Neural cell (in vitro differentiated cells): ENCODE measurements at regions not wholly inside any gene's neighbourhood (a gene's known extent, or its start where the extent isn't known, plus 50 kb on each side); places are given as distances from the start of the nearest gene placed in this dataset.

Experiments
- H2AFZ ChIP-seq: fragments of 200-600, 300-800 bp; sonication (generic), shearing (Covaris generic); 2 replicates; pipeline ENCODE4 v1.6.0; 2014; ENCODE audit warnings: low read depth, mild to moderate bottlenecking, antibody characterized with exemption, low read length, moderate library complexity
- H3F3A ChIP-seq: fragments of 200-600 bp; shearing (Covaris generic); 2 replicates; pipeline ENCODE4 v1.6.1; 2016; ENCODE audit warnings: mild to moderate bottlenecking, moderate library complexity, mixed read lengths, antibody characterized with exemption, low read length; ENCODE audit not compliant: insufficient read depth, poor library complexity, severe bottlenecking
- H3K27ac ChIP-seq: fragments of 200-600, 300-800 bp; sonication (generic), shearing (Covaris generic); 2 replicates; pipeline ENCODE4 v1.5.1; 2014; ENCODE audit warnings: mild to moderate bottlenecking, low read length, moderate library complexity
- H3K27me3 ChIP-seq: fragments of 300-800, 200-600 bp; sonication (generic), shearing (Covaris generic); 2 replicates; pipeline ENCODE4 v1.6.0; 2014; ENCODE audit warnings: mild to moderate bottlenecking, low read depth, low read length, moderate library complexity; ENCODE audit not compliant: insufficient read depth
- H3K36me3 ChIP-seq: fragments of 300-800, 200-600 bp; sonication (generic), shearing (Covaris generic); 2 replicates; pipeline ENCODE4 v1.5.1; 2014; ENCODE audit warnings: mild to moderate bottlenecking, antibody characterized with exemption, low read length, moderate library complexity; ENCODE audit not compliant: insufficient read depth
- H3K4me2 ChIP-seq: fragments of 300-800, 200-600 bp; sonication (generic), shearing (Covaris generic); 2 replicates; pipeline ENCODE4 v1.6.0; 2014; ENCODE audit warnings: mild to moderate bottlenecking, low read length
- H3K4me3 ChIP-seq: fragments of 300-800, 200-600 bp; sonication (generic), shearing (Covaris generic); 2 replicates; pipeline ENCODE4 v1.5.1; 2014; ENCODE audit warnings: mild to moderate bottlenecking, low read length, moderate library complexity
- H3K79me2 ChIP-seq: fragments of 200-600 bp; shearing (Covaris generic); replicated peaks from 2 replicates; pipeline ENCODE4 v1.6.0; 2014; ENCODE audit warnings: mild to moderate bottlenecking, low read length, moderate library complexity; ENCODE audit not compliant: insufficient read depth
- H3K9ac ChIP-seq: fragments of 300-800, 200-600 bp; sonication (generic), shearing (Covaris generic); 2 replicates; pipeline ENCODE4 v1.6.1; 2016; ENCODE audit warnings: mild to moderate bottlenecking, low read length, mixed read lengths
- H3K9me2 ChIP-seq: fragments of 200-600 bp; shearing (Covaris generic); 2 replicates; pipeline ENCODE4 v1.6.1; 2016; ENCODE audit warnings: mild to moderate bottlenecking, low read length, mixed read lengths; ENCODE audit not compliant: insufficient read depth
- H3K9me3 ChIP-seq: fragments of 200-600, 300-800 bp; sonication (generic), shearing (Covaris generic); 2 replicates; pipeline ENCODE4 v1.6.1; 2016; ENCODE audit warnings: mild to moderate bottlenecking, mixed run types, low read length, moderate library complexity, mixed read lengths
- H4K20me1 ChIP-seq: fragments of 200-600 bp; shearing (Covaris generic); 2 replicates; pipeline ENCODE4 v1.6.1; 2016; ENCODE audit warnings: mild to moderate bottlenecking, mixed run types; ENCODE audit not compliant: insufficient read depth
- CTCF ChIP-seq: fragments of 450-650 bp; IDR thresholded peaks from 2 replicates; pipeline ENCODE4 v1.5.1; 2014; ENCODE audit warnings: antibody characterized with exemption, mild to moderate bottlenecking, moderate library complexity; ENCODE audit not compliant: poor library complexity, severe bottlenecking
- EP300 ChIP-seq: fragments of 450-650 bp; conservative IDR thresholded peaks from 2 replicates; pipeline ENCODE4 v1.6.1; 2014; ENCODE audit warnings: antibody characterized with exemption, mild to moderate bottlenecking, moderate library complexity; ENCODE audit not compliant: poor library complexity, severe bottlenecking
- EZH2 ChIP-seq: fragments of 200-600, 300-800 bp; shearing (Covaris generic), sonication (generic); IDR thresholded peaks from 2 replicates; pipeline ENCODE4 v1.6.1; 2014; ENCODE audit warnings: antibody characterized with exemption, low read length, borderline replicate concordance, mild to moderate bottlenecking; ENCODE audit not compliant: insufficient read depth, poor library complexity, severe bottlenecking
- MXI1 ChIP-seq: fragments of 450-650 bp; conservative IDR thresholded peaks from 2 replicates; pipeline ENCODE4 v1.6.1; 2014; ENCODE audit warnings: antibody characterized with exemption, mild to moderate bottlenecking; ENCODE audit not compliant: poor library complexity, severe bottlenecking
- POLR2AphosphoS5 ChIP-seq: IDR thresholded peaks from 2 replicates; pipeline ENCODE4 v1.6.1; 2012
- RAD21 ChIP-seq: fragments of 450-650 bp; conservative IDR thresholded peaks from 2 replicates; pipeline ENCODE4 v1.6.1; 2014; ENCODE audit warnings: antibody characterized with exemption, mild to moderate bottlenecking, moderate library complexity
- REST ChIP-seq: IDR thresholded peaks from 2 replicates; pipeline ENCODE4 v1.6.1; 2012; ENCODE audit warnings: borderline replicate concordance
- SMC3 ChIP-seq: fragments of 450-650 bp; conservative IDR thresholded peaks from 2 replicates; pipeline ENCODE4 v1.6.1; 2014; ENCODE audit warnings: antibody characterized with exemption, mild to moderate bottlenecking, moderate library complexity; ENCODE audit not compliant: poor library complexity
- TAF1 ChIP-seq: IDR thresholded peaks from 2 replicates; pipeline ENCODE4 v1.6.1; 2012; ENCODE audit warnings: low read depth

GRCh38 chr20:1786486-1786885 lies 108.7 kb upstream of the SIRPA start:
- no peaks in the 10 kb centered on the region for H3F3A ChIP-seq
- H2AFZ ChIP-seq = no peak overlapping the region
- H3K9ac ChIP-seq = no peak overlapping the region
- H3K27ac ChIP-seq = no peak overlapping the region
- H3K9me2 ChIP-seq = no peaks in the 10 kb centered on the region
- TF ChIP-seq SMC3 = no peak
- no peak for TF ChIP-seq CTCF
- no peaks in the 10 kb centered on the region for H4K20me1 ChIP-seq
- no peaks in the 10 kb centered on the region for H3K27me3 ChIP-seq
- H3K9me3 ChIP-seq = no peaks in the 10 kb centered on the region
- no peaks in the 10 kb centered on the region for H3K79me2 ChIP-seq
- H3K36me3 ChIP-seq = no peaks in the 10 kb centered on the region
- no peak overlapping the region for H3K4me3 ChIP-seq
- no peak overlapping the region for H3K4me2 ChIP-seq

- no peak overlapping the region for H3K27ac ChIP-seq
- no peak overlapping the region for H3K4me3 ChIP-seq
- no peaks in the 10 kb centered on the region for H4K20me1 ChIP-seq
- H3K79me2 ChIP-seq = no peaks in the 10 kb centered on the region
- no peaks in the 10 kb centered on the region for H3F3A ChIP-seq
- TF ChIP-seq CTCF (no peak), SMC3 (no peak)
- H2AFZ ChIP-seq = no peak overlapping the region
- no peaks in the 10 kb centered on the region for H3K36me3 ChIP-seq
- no peak overlapping the region for H3K4me2 ChIP-seq
- no peaks in the 10 kb centered on the region for H3K9me2 ChIP-seq
- no peaks in the 10 kb centered on the region for H3K27me3 ChIP-seq
- H3K9ac ChIP-seq = no peak overlapping the region
- H3K9me3 ChIP-seq = no peaks in the 10 kb centered on the region
These were observed 110.6 kb upstream of the SIRPA start for GRCh38 chr20:1784586-1784985.

GRCh38 chr20:1783245-1783644 lies 112.0 kb upstream of the SIRPA start:
- H3K9me3 ChIP-seq = no peaks in the 10 kb centered on the region
- H3K4me2 ChIP-seq = no peak overlapping the region
- no peak overlapping the region for H3K9ac ChIP-seq
- H3K27ac ChIP-seq = no peak overlapping the region
- H3F3A ChIP-seq = no peaks in the 10 kb centered on the region
- no peak overlapping the region for H2AFZ ChIP-seq
- H3K9me2 ChIP-seq = no peaks in the 10 kb centered on the region
- no peaks in the 10 kb centered on the region for H3K36me3 ChIP-seq
- H3K27me3 ChIP-seq = no peaks in the 10 kb centered on the region
- no peak for TF ChIP-seq CTCF
- no peak for TF ChIP-seq SMC3
- no peak for TF ChIP-seq REST
- TF ChIP-seq RAD21 = no peak
- no peak for TF ChIP-seq MXI1
- TF ChIP-seq EZH2 = no peak
- TF ChIP-seq TAF1 = no peak
- no peak for TF ChIP-seq EP300
- no peak for TF ChIP-seq POLR2AphosphoS5
- H3K4me3 ChIP-seq = no peak overlapping the region
- H4K20me1 ChIP-seq = no peaks in the 10 kb centered on the region
- no peaks in the 10 kb centered on the region for H3K79me2 ChIP-seq
